Upper lobe of right lung (tissue), 1 donor: ENCODE measurements at regions not wholly inside any gene's neighbourhood (a gene's known extent, or its start where the extent isn't known, plus 50 kb on each side); places are given as distances from the start of the nearest gene placed in this dataset.

Experiments used
- ATAC-seq: fragments of 200-7000 bp; cut with Tn5 transposase; one replicate; pipeline ENCODE4 v1.9.1; 2020; ENCODE audit warnings: mild to moderate bottlenecking, moderate library complexity
- DNase-seq: peaks from one replicate; pipeline ENCODE4 v3.0.0-alpha.2; 2020
- H3K27ac ChIP-seq: fragments of 200-600 bp; one replicate; pipeline ENCODE4 v1.8.0; 2022
- H3K27me3 ChIP-seq: fragments of 200-600 bp; one replicate; pipeline ENCODE4 v1.8.0; 2022; ENCODE audit warnings: mild to moderate bottlenecking
- H3K36me3 ChIP-seq: fragments of 200-600 bp; one replicate; pipeline ENCODE4 v1.8.0; 2022
- H3K4me1 ChIP-seq: fragments of 200-600 bp; one replicate; pipeline ENCODE4 v1.8.0; 2022
- H3K4me3 ChIP-seq: fragments of 200-600 bp; one replicate; pipeline ENCODE4 v1.8.0; 2022; ENCODE audit warnings: mild to moderate bottlenecking
- H3K9me3 ChIP-seq: fragments of 200-600 bp; one replicate; pipeline ENCODE4 v1.8.0; 2022
- CTCF ChIP-seq: fragments of 200-600 bp; IDR thresholded peaks from one replicate; pipeline ENCODE4 v1.8.0; 2022; ENCODE audit warnings: antibody characterized with exemption
- intact Hi-C: fragments of 100-400 bp; cut with DNase I; formaldehyde crosslinking; loops from one replicate; pipeline ENCODE4 v1.11.0; 2022
- donor health status: DM: no; HTN: yes; CAD: no; lungs with severe emphysema.

- Histone ChIP-seq H3K27ac (no peak overlapping the region), H3K36me3 (no peaks in the 10 kb centered on the region), H3K9me3 (no peaks in the 10 kb centered on the region), H3K4me3 (no peak overlapping the region), H3K27me3 (no peaks in the 10 kb centered on the region), H3K4me1 (no peaks in the 10 kb centered on the region)
- intact Hi-C loops, result no loop called here
- ATAC-seq (peak; percentile 29), DNase-seq (no peak)
- no peak for TF ChIP-seq CTCF
Observed at GRCh38 chr22:47465222-47465621, 702.8 kb downstream of the TBC1D22A start.

GRCh38 chr22:47463220-47463619 is 700.8 kb downstream of the TBC1D22A start:
- H3K27me3 ChIP-seq, result no peaks in the 10 kb centered on the region
- no peak overlapping the region for H3K27ac ChIP-seq
- no peak for TF ChIP-seq CTCF
- no peaks in the 10 kb centered on the region for H3K9me3 ChIP-seq
- no peak overlapping the region for H3K4me3 ChIP-seq
- no peaks in the 10 kb centered on the region for H3K36me3 ChIP-seq
- ATAC-seq (no peak), DNase-seq (no peak)
- H3K4me1 ChIP-seq, result no peaks in the 10 kb centered on the region
- intact Hi-C loops, result no loop called here

GRCh38 chr22:47460861-47461260 is 698.4 kb downstream of the TBC1D22A start:
- H3K9me3 ChIP-seq, result no peaks in the 10 kb centered on the region
- H3K27ac ChIP-seq, result no peak overlapping the region
- ATAC-seq, result no peak
- H3K4me3 ChIP-seq, result no peak overlapping the region
- H3K36me3 ChIP-seq, result no peaks in the 10 kb centered on the region
- H3K4me1 ChIP-seq, result no peaks in the 10 kb centered on the region
- intact Hi-C loops, result no loop called here
- no peaks in the 10 kb centered on the region for H3K27me3 ChIP-seq
- TF ChIP-seq CTCF, result no peak
- DNase-seq, result no peak

- intact Hi-C loops, result no loop called here
- H3K27me3 ChIP-seq, result no peaks in the 10 kb centered on the region
- no peak overlapping the region for H3K4me3 ChIP-seq
- no peak for TF ChIP-seq CTCF
- ATAC-seq (no peak), DNase-seq (no peak)
- H3K9me3 ChIP-seq, result no peaks in the 10 kb centered on the region
- no peaks in the 10 kb centered on the region for H3K4me1 ChIP-seq
- H3K36me3 ChIP-seq, result no peaks in the 10 kb centered on the region
- H3K27ac ChIP-seq, result no peak overlapping the region
Observed at GRCh38 chr22:47460176-47460575, 697.7 kb downstream of the TBC1D22A start.

GRCh38 chr22:47458348-47458747 is 695.9 kb downstream of the TBC1D22A start:
- no peak for DNase-seq
- no peak for TF ChIP-seq CTCF
- H3K27ac ChIP-seq, result no peak overlapping the region
- ATAC-seq, result no peak
- H3K4me1 ChIP-seq, result no peaks in the 10 kb centered on the region
- H3K27me3 ChIP-seq, result no peaks in the 10 kb centered on the region
- no peaks in the 10 kb centered on the region for H3K36me3 ChIP-seq
- no peak overlapping the region for H3K4me3 ChIP-seq
- intact Hi-C loops, result no loop called here
- peaks cover 4% of the 10 kb centered on the region for H3K9me3 ChIP-seq

- no peak for TF ChIP-seq CTCF
- no peaks in the 10 kb centered on the region for H3K36me3 ChIP-seq
- ATAC-seq, result no peak
- no peaks in the 10 kb centered on the region for H3K4me1 ChIP-seq
- no peak overlapping the region for H3K27ac ChIP-seq
- no peak overlapping the region for H3K4me3 ChIP-seq
- no peak for DNase-seq
- intact Hi-C loops, result no loop called here
- no peaks in the 10 kb centered on the region for H3K27me3 ChIP-seq
- peaks cover 4% of the 10 kb centered on the region for H3K9me3 ChIP-seq
Observed at GRCh38 chr22:47457509-47458300, 695.3 kb downstream of the TBC1D22A start.
